ENCODE measurements at regions not wholly inside any gene's neighbourhood (a gene's known extent, or its start where the extent isn't known, plus 50 kb on each side); places are given as distances from the start of the nearest gene placed in this dataset.
"Not testable (repeated sequence)": the region's sequence is repeated elsewhere in the genome, so short reads cannot be mapped to it uniquely, and the experiment has no call there.

DNA sequence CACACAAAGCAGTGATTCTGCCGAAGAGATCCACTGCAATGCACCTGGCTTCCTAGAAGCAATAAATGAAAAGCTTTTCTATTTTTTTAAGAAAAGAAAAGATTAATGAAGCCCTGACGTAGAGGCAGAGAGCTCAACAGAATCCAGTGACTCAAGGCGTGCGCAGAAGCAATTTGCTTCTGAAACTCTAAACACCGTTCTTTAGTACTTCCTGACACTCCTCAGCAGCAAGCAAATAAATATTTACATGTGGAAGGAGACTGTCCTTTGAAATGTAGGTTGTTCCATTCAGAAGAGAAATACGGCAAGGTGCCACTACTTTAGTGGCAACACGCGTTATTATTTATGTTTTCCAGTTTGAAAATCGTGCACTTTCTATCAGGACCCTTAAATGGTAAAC, 126.2 kb upstream of the ZNF516 start:
- H3K36me3 ChIP-seq (ENCODE audit: control insufficient read depth, insufficient read depth, low read length) = no peaks in the 10 kb centered on the region
- H3K9me3 ChIP-seq (ENCODE audit: control insufficient read depth, low read length) = no peaks in the 10 kb centered on the region
- H3K4me1 ChIP-seq (ENCODE audit: control insufficient read depth, insufficient read depth, low read length) = peaks cover 32% of the 10 kb centered on the region
- no peak overlapping the region for H3K4me3 ChIP-seq (ENCODE audit: insufficient read depth, low read depth, low read length)
- no peaks in the 10 kb centered on the region for H3K27me3 ChIP-seq (ENCODE audit: control insufficient read depth, insufficient read depth, low read length, poor library complexity, severe bottlenecking)
- H3K27ac ChIP-seq (ENCODE audit: insufficient read depth, low read depth, low read length, poor library complexity, severe bottlenecking) = no peak overlapping the region
- WGBS, 2 experiments = 14 to 16% methylated on average over 8 to 9 of the region's 9 CpGs

GRCh38 chr18:76620321-76621170, 125.5 kb upstream of the ZNF516 start:
- H3K9me3 ChIP-seq (ENCODE audit: control insufficient read depth, low read length) = no peaks in the 10 kb centered on the region
- peak overlapping the region; percentile 29 for H3K4me3 ChIP-seq (ENCODE audit: insufficient read depth, low read depth, low read length)
- H3K4me1 ChIP-seq (ENCODE audit: control insufficient read depth, insufficient read depth, low read length) = peaks cover 36% of the 10 kb centered on the region
- H3K36me3 ChIP-seq (ENCODE audit: control insufficient read depth, insufficient read depth, low read length) = no peaks in the 10 kb centered on the region
- peak overlapping the region; percentile 47 for H3K27ac ChIP-seq (ENCODE audit: insufficient read depth, low read depth, low read length, poor library complexity, severe bottlenecking)
- H3K27me3 ChIP-seq (ENCODE audit: control insufficient read depth, insufficient read depth, low read length, poor library complexity, severe bottlenecking) = no peaks in the 10 kb centered on the region
- WGBS, 2 experiments = 8 to 12% methylated on average over 28 to 30 of the region's 30 CpGs

DNA sequence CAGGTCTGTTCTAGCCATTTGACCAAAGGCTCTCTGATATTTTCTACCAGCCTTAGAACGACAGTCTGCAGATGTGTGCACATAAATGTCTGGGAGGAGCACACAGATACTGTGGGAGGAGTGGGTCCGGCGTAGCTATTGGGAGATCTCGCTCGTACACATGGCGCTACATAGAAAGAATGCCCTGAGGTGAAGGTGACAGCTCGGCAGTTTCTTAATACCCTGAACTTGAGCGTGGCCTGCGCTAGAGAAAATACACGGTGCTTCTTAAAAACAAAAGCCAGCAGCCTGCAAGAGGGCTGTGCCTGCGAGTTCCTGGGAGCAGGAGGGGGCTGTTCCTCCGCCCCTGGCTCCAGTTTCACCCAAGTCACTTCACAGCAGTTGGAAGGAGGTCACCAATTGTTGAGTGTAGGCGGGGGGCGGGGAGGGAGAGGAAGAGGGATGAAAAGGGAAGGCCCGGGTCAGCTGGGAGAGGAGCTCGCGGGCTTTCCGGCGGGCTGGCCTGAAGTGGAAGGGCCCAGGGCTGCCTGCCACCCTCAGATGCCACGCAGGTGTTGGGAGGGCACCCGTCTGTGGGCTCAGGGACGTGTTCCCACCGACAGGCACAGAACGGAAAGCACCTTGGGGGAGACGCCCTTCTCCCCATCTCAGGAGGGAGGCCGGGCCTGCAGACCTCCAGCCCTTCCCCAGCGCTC, 124.7 kb upstream of the ZNF516 start:
- H3K4me3 ChIP-seq (ENCODE audit: insufficient read depth, low read depth, low read length) = peak overlapping the region; percentile 19
- 7 to 8% methylated on average over 27 of the region's 27 CpGs for whole genome bisulfite sequencing, 2 experiments
- no peak overlapping the region for H3K27ac ChIP-seq (ENCODE audit: insufficient read depth, low read depth, low read length, poor library complexity, severe bottlenecking)
- no peaks in the 10 kb centered on the region for H3K9me3 ChIP-seq (ENCODE audit: control insufficient read depth, low read length)
- H3K4me1 ChIP-seq (ENCODE audit: control insufficient read depth, insufficient read depth, low read length) = peaks cover 37% of the 10 kb centered on the region
- H3K27me3 ChIP-seq (ENCODE audit: control insufficient read depth, insufficient read depth, low read length, poor library complexity, severe bottlenecking) = no peaks in the 10 kb centered on the region
- H3K36me3 ChIP-seq (ENCODE audit: control insufficient read depth, insufficient read depth, low read length) = no peaks in the 10 kb centered on the region

DNA sequence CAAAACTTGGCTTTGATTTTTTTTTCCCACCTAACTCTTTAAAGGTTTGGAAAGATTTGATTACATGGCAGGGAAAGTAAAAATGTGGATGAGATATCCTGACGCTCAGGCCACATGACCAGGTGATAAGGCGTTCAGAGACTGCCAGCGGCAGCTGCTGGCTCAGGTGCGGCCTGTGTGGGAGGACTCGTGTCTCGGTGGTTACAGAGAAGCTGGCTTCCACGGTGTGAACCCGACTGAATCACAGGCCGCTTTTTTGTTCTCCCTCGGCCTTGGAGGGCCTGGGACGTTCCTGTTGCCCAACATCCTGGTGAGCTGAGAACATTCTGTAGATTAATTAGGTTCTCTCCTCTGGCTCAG, 124.2 kb upstream of the ZNF516 start:
- Histone ChIP-seq H3K27ac (ENCODE audit: insufficient read depth, low read depth, low read length, poor library complexity, severe bottlenecking) (no peak overlapping the region), H3K4me3 (ENCODE audit: insufficient read depth, low read depth, low read length) (peak overlapping the region; percentile 19)
- WGBS, 2 experiments = 47 to 49% methylated on average over 11 of the region's 11 CpGs

DNA sequence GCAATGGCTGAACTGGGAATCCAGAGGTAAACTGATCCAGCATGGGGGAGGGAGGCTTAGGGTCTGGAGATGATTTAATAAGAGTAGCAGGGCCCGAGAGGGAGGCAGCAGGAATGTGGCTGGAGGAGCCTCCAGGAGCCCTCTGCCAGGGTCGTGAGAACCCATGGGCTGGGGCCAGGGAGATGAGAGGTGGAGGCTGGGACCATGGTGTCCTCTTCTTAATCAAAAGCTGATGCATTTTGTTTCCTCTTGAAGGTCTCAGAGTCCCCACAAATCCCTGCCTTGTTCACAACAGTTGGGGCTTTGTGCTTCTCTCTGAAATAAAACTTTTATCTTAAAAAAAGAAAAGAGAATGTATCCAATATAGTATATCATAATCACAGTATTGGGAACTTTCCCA, 123.7 kb upstream of the ZNF516 start:
- Histone ChIP-seq H3K27me3 (ENCODE audit: control insufficient read depth, insufficient read depth, low read length, poor library complexity, severe bottlenecking) (no peaks in the 10 kb centered on the region), H3K27ac (ENCODE audit: insufficient read depth, low read depth, low read length, poor library complexity, severe bottlenecking) (no peak overlapping the region), H3K36me3 (ENCODE audit: control insufficient read depth, insufficient read depth, low read length) (no peaks in the 10 kb centered on the region), H3K4me3 (ENCODE audit: insufficient read depth, low read depth, low read length) (no peak overlapping the region), H3K9me3 (ENCODE audit: control insufficient read depth, low read length) (no peaks in the 10 kb centered on the region), H3K4me1 (ENCODE audit: control insufficient read depth, insufficient read depth, low read length) (peaks cover 37% of the 10 kb centered on the region)
- WGBS, 2 experiments = 82 to 85% methylated on average over 2 of the region's 2 CpGs

More for the DNA sequence above, 124.2 kb upstream of the ZNF516 start:
- H3K4me1 ChIP-seq (ENCODE audit: control insufficient read depth, insufficient read depth, low read length) = peaks cover 37% of the 10 kb centered on the region
- H3K27me3 ChIP-seq (ENCODE audit: control insufficient read depth, insufficient read depth, low read length, poor library complexity, severe bottlenecking) = no peaks in the 10 kb centered on the region
- no peaks in the 10 kb centered on the region for H3K9me3 ChIP-seq (ENCODE audit: control insufficient read depth, low read length)
- H3K36me3 ChIP-seq (ENCODE audit: control insufficient read depth, insufficient read depth, low read length) = no peaks in the 10 kb centered on the region

DNA sequence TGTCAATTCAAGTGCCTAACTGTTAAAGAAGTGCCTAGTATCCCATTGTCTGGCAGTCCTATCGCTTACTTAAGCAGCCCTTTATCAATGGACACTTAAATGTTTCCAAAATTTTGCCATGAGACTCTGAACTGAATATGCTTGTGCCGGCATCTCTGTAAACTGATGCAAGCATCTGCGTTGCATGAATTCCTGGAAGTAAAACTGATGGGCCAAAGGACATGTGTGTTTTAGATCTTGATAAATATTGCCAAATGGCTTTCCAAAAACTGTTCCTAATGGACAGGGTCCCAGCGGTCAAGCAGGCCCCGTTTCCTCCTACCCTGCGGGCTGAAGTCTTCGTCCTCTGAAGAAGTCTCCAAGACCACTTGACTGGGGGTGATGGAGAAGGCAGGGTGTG, 121.3 kb upstream of the ZNF516 start:
- no peak overlapping the region for H3K27ac ChIP-seq (ENCODE audit: insufficient read depth, low read depth, low read length, poor library complexity, severe bottlenecking)
- H3K27me3 ChIP-seq (ENCODE audit: control insufficient read depth, insufficient read depth, low read length, poor library complexity, severe bottlenecking) = no peaks in the 10 kb centered on the region
- H3K9me3 ChIP-seq (ENCODE audit: control insufficient read depth, low read length) = no peaks in the 10 kb centered on the region
- WGBS, 2 experiments = 90 to 92% methylated on average over 7 of the region's 7 CpGs
- H3K4me1 ChIP-seq (ENCODE audit: control insufficient read depth, insufficient read depth, low read length) = peaks cover 25% of the 10 kb centered on the region
- no peaks in the 10 kb centered on the region for H3K36me3 ChIP-seq (ENCODE audit: control insufficient read depth, insufficient read depth, low read length)
- no peak overlapping the region for H3K4me3 ChIP-seq (ENCODE audit: insufficient read depth, low read depth, low read length)

DNA sequence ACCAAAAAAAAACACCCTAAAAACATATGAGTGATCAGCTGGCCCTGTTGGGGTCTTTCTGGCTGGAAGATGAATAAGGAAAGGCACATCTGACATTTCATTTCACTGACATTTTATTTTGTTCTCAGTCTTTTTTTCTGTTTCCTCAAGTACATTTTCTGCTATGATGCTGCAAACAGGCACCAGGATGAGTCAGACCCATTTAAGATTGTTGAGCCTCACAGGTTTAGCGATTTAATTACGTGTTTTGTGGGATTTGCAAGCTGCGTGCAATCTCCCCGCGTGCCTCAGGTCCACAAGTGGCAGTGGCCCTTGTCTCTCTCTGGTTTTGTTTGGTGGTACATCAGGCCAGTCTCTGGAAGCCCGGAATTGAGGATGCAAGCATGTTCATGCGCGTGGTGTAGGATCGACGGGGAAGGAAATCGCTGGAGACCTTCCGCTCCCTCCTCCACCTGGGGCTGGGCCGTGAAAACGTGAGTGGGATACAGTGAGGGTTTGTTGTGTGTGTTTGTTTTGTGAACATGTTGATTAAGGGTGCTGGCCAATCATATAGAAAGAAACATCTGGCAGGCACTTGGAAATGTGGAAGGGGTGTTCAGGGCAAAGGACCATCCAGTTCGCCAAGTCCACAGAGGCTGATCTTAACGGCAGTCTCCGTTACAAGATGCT, 120.2 kb upstream of the ZNF516 start:
- WGBS, 2 experiments = 89 to 91% methylated on average over 17 of the region's 17 CpGs
- H3K4me1 ChIP-seq (ENCODE audit: control insufficient read depth, insufficient read depth, low read length) = peaks cover 15% of the 10 kb centered on the region
- no peaks in the 10 kb centered on the region for H3K27me3 ChIP-seq (ENCODE audit: control insufficient read depth, insufficient read depth, low read length, poor library complexity, severe bottlenecking)

DNA sequence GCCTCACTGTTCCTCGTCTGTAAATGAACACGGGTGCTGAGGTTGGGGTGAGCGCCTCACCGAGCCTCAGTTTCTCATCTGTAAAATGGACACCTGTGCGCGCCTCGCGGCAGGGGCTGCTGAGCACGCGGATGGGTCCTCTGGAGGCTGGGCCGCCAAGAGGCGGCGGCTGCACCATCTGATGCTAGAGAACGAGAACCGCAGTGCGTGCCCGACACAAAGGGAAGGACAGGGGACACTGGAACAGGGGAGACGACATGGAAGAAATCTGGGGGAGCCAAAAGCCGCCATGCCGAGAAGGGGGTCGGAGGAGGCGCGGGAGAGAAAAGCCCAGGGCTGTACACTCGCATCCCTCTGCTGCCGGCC, 118.7 kb upstream of the ZNF516 start:
- Histone ChIP-seq H3K9me3 (ENCODE audit: control insufficient read depth, low read length) (no peaks in the 10 kb centered on the region), H3K36me3 (ENCODE audit: control insufficient read depth, insufficient read depth, low read length) (no peaks in the 10 kb centered on the region), H3K4me3 (ENCODE audit: insufficient read depth, low read depth, low read length) (no peak overlapping the region), H3K27ac (ENCODE audit: insufficient read depth, low read depth, low read length, poor library complexity, severe bottlenecking) (no peak overlapping the region), H3K27me3 (ENCODE audit: control insufficient read depth, insufficient read depth, low read length, poor library complexity, severe bottlenecking) (no peaks in the 10 kb centered on the region), H3K4me1 (ENCODE audit: control insufficient read depth, insufficient read depth, low read length) (peaks cover 4% of the 10 kb centered on the region)
- WGBS, 2 experiments = 95 to 96% methylated on average over 25 of the region's 25 CpGs

More for the DNA sequence above, 120.2 kb upstream of the ZNF516 start:
- Histone ChIP-seq H3K9me3 (ENCODE audit: control insufficient read depth, low read length) (no peaks in the 10 kb centered on the region), H3K36me3 (ENCODE audit: control insufficient read depth, insufficient read depth, low read length) (no peaks in the 10 kb centered on the region), H3K27ac (ENCODE audit: insufficient read depth, low read depth, low read length, poor library complexity, severe bottlenecking) (no peak overlapping the region), H3K4me3 (ENCODE audit: insufficient read depth, low read depth, low read length) (no peak overlapping the region)

DNA sequence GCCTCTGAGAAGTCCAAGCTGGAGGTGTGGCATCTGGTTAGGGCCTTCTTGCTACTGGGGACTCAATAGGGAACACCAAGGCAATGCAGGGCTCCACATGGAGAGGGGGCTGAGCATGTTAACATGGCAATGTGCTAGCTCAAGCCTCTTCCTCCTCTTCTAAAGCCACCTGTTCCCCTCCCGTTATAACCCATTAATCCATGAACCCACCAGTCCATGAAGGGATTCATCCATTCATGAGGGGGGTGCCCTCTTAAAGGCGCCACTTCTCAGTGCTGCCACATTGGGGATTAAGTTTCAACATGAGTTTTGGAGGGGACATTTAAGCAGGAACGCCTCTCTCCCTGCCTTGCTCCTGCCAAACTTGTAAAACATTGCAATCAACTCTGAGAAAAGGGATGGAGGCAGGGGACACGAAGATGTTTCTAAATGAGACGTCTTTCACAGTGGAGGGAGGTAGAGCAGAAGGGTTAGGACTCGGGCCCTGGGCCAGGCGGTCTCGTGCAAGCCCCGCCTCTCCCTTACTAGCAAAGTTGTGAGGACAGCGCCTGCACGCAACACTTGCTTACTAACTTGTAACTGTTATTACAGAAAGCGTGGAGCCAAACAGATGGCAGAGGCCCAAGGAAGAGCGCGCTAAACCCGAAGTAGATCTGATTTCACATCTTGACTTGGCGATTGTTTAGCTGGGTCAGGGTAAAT, 118.2 kb upstream of the ZNF516 start:
- peaks cover 4% of the 10 kb centered on the region for H3K4me1 ChIP-seq (ENCODE audit: control insufficient read depth, insufficient read depth, low read length)

GRCh38 chr18:76611750-76612045, 116.7 kb upstream of the ZNF516 start:
- not testable (repeated sequence) for H3K4me1 ChIP-seq (ENCODE audit: control insufficient read depth, insufficient read depth, low read length); H3K4me3 ChIP-seq (ENCODE audit: insufficient read depth, low read depth, low read length); H3K27ac ChIP-seq (ENCODE audit: insufficient read depth, low read depth, low read length, poor library complexity, severe bottlenecking); H3K27me3 ChIP-seq (ENCODE audit: control insufficient read depth, insufficient read depth, low read length, poor library complexity, severe bottlenecking); H3K9me3 ChIP-seq (ENCODE audit: control insufficient read depth, low read length); H3K36me3 ChIP-seq (ENCODE audit: control insufficient read depth, insufficient read depth, low read length)
- WGBS, 2 experiments = 92 to 94% methylated on average over 26 of the region's 26 CpGs

More for the DNA sequence above, 118.2 kb upstream of the ZNF516 start:
- no peak overlapping the region for H3K27ac ChIP-seq (ENCODE audit: insufficient read depth, low read depth, low read length, poor library complexity, severe bottlenecking)
- H3K4me3 ChIP-seq (ENCODE audit: insufficient read depth, low read depth, low read length) = no peak overlapping the region
- no peaks in the 10 kb centered on the region for H3K27me3 ChIP-seq (ENCODE audit: control insufficient read depth, insufficient read depth, low read length, poor library complexity, severe bottlenecking)
- no peaks in the 10 kb centered on the region for H3K9me3 ChIP-seq (ENCODE audit: control insufficient read depth, low read length)
- WGBS, 2 experiments = 92 to 93% methylated on average over 16 of the region's 16 CpGs
- H3K36me3 ChIP-seq (ENCODE audit: control insufficient read depth, insufficient read depth, low read length) = no peaks in the 10 kb centered on the region
